GM13977 (cell line): ENCODE measurements at regions not wholly inside any gene's neighbourhood (a gene's known extent, or its start where the extent isn't known, plus 50 kb on each side); places are given as distances from the start of the nearest gene placed in this dataset.

Source experiments
- DNase-seq: peaks from one replicate; pipeline ENCODE4 v3.0.0; 2012; ENCODE audit warnings: low spot score
- in situ Hi-C: fragments of 300-500 bp; cut with MboI; formaldehyde crosslinking; loops from one replicate; pipeline ENCODE4 v1.12.0; 2022; ENCODE audit warnings: low sequenced_read_pairs, low pct_unique_long_range_greater_than_20kb, mixed read lengths, inconsistent platforms; ENCODE audit not compliant: unreplicated experiment
- TF ChIP-seq, protein P1 (sequence below): IDR thresholded peaks from 2 replicates; pipeline ENCODE4 v1.5.1; 2012; ENCODE audit warnings: mild to moderate bottlenecking, control low read depth; ENCODE audit not compliant: insufficient read depth; ENCODE audit errors: extremely low read depth, missing control alignments

- in situ Hi-C loops: no loop called here
- TF ChIP-seq, protein P1, sequence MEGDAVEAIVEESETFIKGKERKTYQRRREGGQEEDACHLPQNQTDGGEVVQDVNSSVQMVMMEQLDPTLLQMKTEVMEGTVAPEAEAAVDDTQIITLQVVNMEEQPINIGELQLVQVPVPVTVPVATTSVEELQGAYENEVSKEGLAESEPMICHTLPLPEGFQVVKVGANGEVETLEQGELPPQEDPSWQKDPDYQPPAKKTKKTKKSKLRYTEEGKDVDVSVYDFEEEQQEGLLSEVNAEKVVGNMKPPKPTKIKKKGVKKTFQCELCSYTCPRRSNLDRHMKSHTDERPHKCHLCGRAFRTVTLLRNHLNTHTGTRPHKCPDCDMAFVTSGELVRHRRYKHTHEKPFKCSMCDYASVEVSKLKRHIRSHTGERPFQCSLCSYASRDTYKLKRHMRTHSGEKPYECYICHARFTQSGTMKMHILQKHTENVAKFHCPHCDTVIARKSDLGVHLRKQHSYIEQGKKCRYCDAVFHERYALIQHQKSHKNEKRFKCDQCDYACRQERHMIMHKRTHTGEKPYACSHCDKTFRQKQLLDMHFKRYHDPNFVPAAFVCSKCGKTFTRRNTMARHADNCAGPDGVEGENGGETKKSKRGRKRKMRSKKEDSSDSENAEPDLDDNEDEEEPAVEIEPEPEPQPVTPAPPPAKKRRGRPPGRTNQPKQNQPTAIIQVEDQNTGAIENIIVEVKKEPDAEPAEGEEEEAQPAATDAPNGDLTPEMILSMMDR: no peak
These were observed 50.7 kb upstream of the SLC22A11 start for GRCh38 chr11:64504999-64505398.

More at GRCh38 chr11:64504999-64505398, 50.7 kb upstream of the SLC22A11 start:
- DNase-seq: no peak
